ENCODE measurements at regions not wholly inside any gene's neighbourhood (a gene's known extent, or its start where the extent isn't known, plus 50 kb on each side); places are given as distances from the start of the nearest gene placed in this dataset.

DNA sequence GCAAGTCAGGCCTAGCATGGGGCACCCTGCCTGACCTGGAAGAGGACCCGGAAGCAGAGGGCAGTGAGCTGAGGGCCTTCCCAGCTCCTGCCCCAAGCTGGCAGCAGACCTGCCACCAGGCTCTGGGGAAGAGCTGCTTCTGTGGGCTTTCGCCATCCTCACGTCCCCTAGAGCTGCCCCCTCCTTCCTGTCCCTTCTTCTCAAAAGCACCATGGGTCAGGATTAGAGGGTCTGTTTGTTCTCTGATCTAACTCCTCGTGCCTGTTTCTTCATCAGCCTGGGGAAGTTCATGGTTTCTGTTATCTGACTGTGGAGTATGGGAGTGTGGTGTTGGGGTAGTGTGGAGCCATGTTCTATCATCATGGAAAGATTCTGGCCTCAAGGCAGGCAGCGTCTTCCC lies 58.4 kb upstream of the POLG start:
- Histone ChIP-seq H3K9me3 (no peaks in the 10 kb centered on the region), H3K27me3 (peaks cover 7 to 9% of the 10 kb centered on the region in 2 donors), H3K4me3 (no peak overlapping the region), H3K4me1 (no peaks in the 10 kb centered on the region), H3K36me3 (no peaks in the 10 kb centered on the region), H3K27ac (no peak overlapping the region)
- TF ChIP-seq, protein P1, sequence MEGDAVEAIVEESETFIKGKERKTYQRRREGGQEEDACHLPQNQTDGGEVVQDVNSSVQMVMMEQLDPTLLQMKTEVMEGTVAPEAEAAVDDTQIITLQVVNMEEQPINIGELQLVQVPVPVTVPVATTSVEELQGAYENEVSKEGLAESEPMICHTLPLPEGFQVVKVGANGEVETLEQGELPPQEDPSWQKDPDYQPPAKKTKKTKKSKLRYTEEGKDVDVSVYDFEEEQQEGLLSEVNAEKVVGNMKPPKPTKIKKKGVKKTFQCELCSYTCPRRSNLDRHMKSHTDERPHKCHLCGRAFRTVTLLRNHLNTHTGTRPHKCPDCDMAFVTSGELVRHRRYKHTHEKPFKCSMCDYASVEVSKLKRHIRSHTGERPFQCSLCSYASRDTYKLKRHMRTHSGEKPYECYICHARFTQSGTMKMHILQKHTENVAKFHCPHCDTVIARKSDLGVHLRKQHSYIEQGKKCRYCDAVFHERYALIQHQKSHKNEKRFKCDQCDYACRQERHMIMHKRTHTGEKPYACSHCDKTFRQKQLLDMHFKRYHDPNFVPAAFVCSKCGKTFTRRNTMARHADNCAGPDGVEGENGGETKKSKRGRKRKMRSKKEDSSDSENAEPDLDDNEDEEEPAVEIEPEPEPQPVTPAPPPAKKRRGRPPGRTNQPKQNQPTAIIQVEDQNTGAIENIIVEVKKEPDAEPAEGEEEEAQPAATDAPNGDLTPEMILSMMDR (IDR thresholded peaks at IDR 0.05) = no peak
- no peak for DNase-seq (ENCODE audit: low spot score)

DNA sequence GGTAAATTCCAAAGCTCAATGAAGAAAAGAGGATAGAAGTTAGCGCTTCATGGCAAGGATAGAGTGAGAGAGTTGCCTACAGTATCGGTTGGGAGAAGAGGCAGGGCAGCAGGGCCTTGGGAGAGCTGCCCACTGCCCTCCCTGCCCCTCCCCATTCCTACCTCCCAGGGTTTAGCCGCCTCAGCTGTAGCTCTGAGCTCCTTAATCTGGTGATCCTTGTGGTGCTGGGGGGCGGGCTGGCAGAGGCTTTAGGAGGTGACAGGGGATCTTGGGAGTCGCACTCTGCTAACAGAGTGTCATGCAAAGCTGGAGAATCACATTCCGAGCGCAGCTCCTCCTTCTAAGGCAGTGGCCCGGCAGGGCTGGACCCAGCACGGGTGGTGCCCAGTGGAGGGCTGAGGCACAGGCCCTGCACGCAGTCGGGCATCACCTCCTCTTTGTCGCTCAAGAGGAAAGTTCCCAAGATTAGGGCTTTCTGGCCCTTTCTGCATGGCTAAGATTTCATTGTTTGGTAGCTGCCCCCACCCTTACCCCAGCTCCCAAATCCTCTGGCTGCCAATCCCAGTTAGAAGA lies 57.1 kb upstream of the POLG start:
- DNase-seq (ENCODE audit: low spot score) = no peak
- Histone ChIP-seq H3K27ac (no peak overlapping the region), H3K36me3 (no peaks in the 10 kb centered on the region), H3K9me3 (no peaks in the 10 kb centered on the region), H3K27me3 (no peaks in the 10 kb centered on the region), H3K4me1 (no peaks in the 10 kb centered on the region), H3K4me3 (no peak overlapping the region)
- TF ChIP-seq, protein P1 (IDR thresholded peaks at IDR 0.05) = no peak

DNA sequence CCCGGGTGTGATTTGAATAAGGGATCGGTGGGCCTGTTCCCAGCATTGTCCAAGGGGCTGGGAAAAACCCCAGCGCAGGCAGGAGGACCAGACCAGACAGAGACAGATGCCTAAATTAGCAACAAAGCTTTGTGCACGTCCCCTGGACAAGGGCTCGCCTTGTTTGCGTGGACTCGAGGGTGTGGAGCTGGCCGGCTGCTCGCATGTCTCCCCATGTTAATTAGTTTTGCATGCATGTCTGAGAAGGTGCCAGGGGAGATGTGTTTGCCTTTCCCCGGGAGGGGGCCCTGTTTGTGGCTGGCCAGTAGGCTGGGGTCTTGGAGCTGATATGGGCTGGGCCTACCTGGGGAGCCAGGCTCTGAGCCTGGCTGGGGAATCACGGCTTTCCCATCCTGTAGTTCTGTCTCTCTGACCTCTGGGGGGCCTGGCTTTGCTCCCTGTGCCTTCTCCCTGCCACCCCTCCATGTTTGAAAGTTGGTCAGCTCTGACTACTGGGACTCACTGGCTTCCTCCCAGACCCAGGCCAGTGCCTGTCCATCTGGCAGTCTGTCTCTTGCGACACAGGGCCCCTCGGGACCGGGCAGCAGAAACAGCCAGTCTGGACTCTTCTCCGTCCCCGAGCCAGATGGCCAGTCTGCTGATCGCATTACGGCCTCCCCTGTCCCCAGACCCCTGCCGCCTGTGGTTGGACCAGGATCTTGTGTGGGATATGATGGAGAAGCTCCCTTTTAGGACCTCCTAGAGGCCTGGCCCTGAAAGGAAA lies 55.4 kb upstream of the POLG start:
- Histone ChIP-seq H3K4me1 (no peaks in the 10 kb centered on the region), H3K27me3 (no peaks in the 10 kb centered on the region), H3K27ac (no peak overlapping the region), H3K36me3 (no peaks in the 10 kb centered on the region), H3K4me3 (no peak overlapping the region), H3K9me3 (no peaks in the 10 kb centered on the region)
- no peak for DNase-seq (ENCODE audit: low spot score)
- TF ChIP-seq, protein P1 (IDR thresholded peaks at IDR 0.05) = no peak

DNA sequence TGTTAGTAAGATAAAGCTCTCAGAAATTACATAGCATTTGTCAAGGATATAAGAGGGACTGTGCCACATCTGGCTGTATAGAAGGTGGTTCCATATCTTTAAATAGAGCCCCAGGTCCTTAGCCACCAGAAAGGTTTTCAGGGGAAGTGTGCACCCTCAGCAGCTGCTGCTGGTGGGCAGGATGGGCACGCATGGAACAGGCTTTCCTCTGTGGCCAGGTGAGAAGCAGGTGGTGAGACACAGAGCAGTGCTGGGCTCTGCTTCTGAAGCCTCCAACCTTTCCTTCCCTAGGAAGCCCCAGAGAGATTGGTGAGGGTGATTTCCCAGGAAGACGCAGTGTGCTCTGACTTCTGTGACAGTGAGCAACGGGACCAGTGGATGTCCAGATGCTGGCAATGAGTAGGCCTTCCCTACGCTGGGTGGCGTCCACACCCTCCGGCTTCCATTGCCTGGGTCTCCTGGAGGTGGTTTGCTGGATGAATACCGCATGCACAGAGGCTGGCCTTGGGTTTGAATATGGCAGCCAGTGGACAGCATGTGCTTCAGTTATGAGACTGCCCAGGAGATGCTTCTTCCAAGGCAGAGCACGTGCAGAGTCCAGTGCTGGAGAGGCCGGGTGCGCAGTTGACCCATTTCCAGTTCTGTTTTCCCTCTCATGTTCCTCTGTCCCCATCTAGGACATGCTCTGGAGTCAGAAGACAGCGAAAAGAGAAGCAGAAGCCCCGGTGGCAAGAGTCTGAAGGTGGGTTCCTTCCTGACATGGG lies 52.7 kb upstream of the POLG start:
- Histone ChIP-seq H3K27ac (no peak overlapping the region), H3K27me3 (no peaks in the 10 kb centered on the region), H3K4me1 (no peaks in the 10 kb centered on the region), H3K9me3 (no peaks in the 10 kb centered on the region), H3K4me3 (no peak overlapping the region), H3K36me3 (no peaks in the 10 kb centered on the region)
- TF ChIP-seq, protein P1 (IDR thresholded peaks at IDR 0.05) = no peak
- DNase-seq (ENCODE audit: low spot score) = no peak

DNA sequence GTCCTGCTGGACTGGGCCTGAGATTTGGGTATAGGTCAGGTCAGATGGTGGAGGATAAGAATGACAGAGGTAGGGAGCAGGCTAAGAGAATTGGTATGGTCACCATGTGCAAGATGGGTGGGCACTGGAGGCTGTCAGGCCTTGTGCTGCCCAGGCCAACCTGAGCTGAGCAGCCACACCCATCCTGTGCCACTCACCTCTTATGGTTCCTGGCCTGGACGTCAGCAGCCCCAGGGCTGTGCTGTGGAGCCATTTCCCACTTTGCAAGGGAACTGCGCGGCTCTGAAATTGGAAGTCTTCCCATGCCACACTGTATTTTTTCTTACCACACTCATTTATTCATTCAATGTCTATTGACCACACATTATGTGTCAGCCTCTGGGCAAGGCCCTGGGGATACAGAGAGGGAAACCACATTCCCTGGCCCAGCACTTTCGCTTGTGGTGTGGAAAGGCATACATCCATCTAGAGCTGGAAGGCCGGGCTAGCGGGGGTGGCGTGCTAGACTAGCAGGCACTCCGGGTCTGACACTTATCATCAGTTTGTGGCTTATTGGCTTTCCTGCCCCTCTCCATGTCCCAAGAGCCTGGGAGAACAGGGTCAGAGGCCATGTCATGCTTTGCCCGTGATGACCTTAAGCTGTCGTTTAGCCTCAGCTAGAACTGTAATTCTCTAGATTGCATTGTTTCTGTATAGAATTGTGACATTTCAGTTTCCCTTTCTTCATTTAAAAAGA lies 51.1 kb upstream of the POLG start:
- TF ChIP-seq, protein P1 (IDR thresholded peaks at IDR 0.05) = no peak
- DNase-seq (ENCODE audit: low spot score) = no peak

More for the DNA sequence above, 51.1 kb upstream of the POLG start:
- Histone ChIP-seq H3K36me3 (no peaks in the 10 kb centered on the region), H3K4me3 (no peak overlapping the region), H3K9me3 (no peaks in the 10 kb centered on the region), H3K4me1 (no peaks in the 10 kb centered on the region), H3K27ac (no peak overlapping the region), H3K27me3 (no peaks in the 10 kb centered on the region)

Measured in right atrium auricular region (tissue), 2 donors.